ENCODE measurements at regions not wholly inside any gene's neighbourhood (a gene's known extent, or its start where the extent isn't known, plus 50 kb on each side); places are given as distances from the start of the nearest gene placed in this dataset.

GRCh38 chr4:96094183-96094582, 254.3 kb downstream of the PDHA2 start (continued):
- TF ChIP-seq, protein P1, sequence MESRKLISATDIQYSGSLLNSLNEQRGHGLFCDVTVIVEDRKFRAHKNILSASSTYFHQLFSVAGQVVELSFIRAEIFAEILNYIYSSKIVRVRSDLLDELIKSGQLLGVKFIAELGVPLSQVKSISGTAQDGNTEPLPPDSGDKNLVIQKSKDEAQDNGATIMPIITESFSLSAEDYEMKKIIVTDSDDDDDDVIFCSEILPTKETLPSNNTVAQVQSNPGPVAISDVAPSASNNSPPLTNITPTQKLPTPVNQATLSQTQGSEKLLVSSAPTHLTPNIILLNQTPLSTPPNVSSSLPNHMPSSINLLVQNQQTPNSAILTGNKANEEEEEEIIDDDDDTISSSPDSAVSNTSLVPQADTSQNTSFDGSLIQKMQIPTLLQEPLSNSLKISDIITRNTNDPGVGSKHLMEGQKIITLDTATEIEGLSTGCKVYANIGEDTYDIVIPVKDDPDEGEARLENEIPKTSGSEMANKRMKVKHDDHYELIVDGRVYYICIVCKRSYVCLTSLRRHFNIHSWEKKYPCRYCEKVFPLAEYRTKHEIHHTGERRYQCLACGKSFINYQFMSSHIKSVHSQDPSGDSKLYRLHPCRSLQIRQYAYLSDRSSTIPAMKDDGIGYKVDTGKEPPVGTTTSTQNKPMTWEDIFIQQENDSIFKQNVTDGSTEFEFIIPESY (IDR thresholded peaks at IDR 0.05): no peak
- TF ChIP-seq CREB1 (IDR thresholded peaks at IDR 0.05; ENCODE audit: low read depth) (no peak), CBFB (IDR thresholded peaks at IDR 0.05; ENCODE audit: low read depth) (no peak), CHD4 (IDR thresholded peaks at IDR 0.05) (no peak), MEF2A (IDR thresholded peaks at IDR 0.05; ENCODE audit: insufficient read depth, low read depth, low read length) (no peak)

GRCh38 chr4:96097040-96097607, 257.2 kb downstream of the PDHA2 start:
- in situ Hi-C loops (cut with MboI): no loop called here
- WGBS (ENCODE audit: insufficient coverage, insufficient replicate concordance, low lambda C conversion rate, missing lambda C conversion rate): 31% methylated on average over 7 of the region's 7 CpGs
- no peak for TF ChIP-seq BHLHE40 (IDR thresholded peaks at IDR 0.05; ENCODE audit: borderline replicate concordance in 1 of 2, low read depth in 2 of 2, low read length in 1 of 2)
- no peak for TF ChIP-seq YY1 (IDR thresholded peaks at IDR 0.05; ENCODE audit: low read depth, low read length)
- TF ChIP-seq BRCA1 (IDR thresholded peaks at IDR 0.05; ENCODE audit: low read depth, low read length): no peak
- no peak for TF ChIP-seq USF1 (IDR thresholded peaks at IDR 0.05; ENCODE audit: borderline replicate concordance, extremely low read length, insufficient read depth, low read depth, low read length)
- TF ChIP-seq CREB1 (IDR thresholded peaks at IDR 0.05; ENCODE audit: low read depth): no peak
- no peak for TF ChIP-seq MTA2 (IDR thresholded peaks at IDR 0.05; ENCODE audit: low read depth)
- no peak for TF ChIP-seq GATAD2B (conservative IDR thresholded peaks at IDR 0.05; ENCODE audit: low read depth)
- TF ChIP-seq HSF1 (IDR thresholded peaks at IDR 0.05; ENCODE audit: low read depth, low read length): no peak
- TF ChIP-seq ZNF207 (IDR thresholded peaks at IDR 0.05; ENCODE audit: borderline replicate concordance): no peak
- TF ChIP-seq REST (IDR thresholded peaks at IDR 0.05; ENCODE audit: low read depth, low read length): no peak
- TF ChIP-seq FOS (IDR thresholded peaks at IDR 0.05; ENCODE audit: borderline replicate concordance, extremely low read depth, insufficient read length): no peak
- no peak for TF ChIP-seq SP1 (IDR thresholded peaks at IDR 0.05; ENCODE audit: low read depth, low read length)

More at GRCh38 chr4:96097040-96097607, 257.2 kb downstream of the PDHA2 start:
- Histone ChIP-seq H3K27ac (ENCODE audit: control insufficient read depth, insufficient read depth) (no peak overlapping the region), H2AFZ (ENCODE audit: control insufficient read depth, low read depth, low read length) (no peak overlapping the region), H3K4me3 (no peak overlapping the region), H3K27me3 (replicated peaks in 1 of 2; ENCODE audit: control insufficient read depth in 2 of 2, insufficient read depth in 2 of 2, low read length in 1 of 2) (no peaks in the 10 kb centered on the region), H4K20me1 (ENCODE audit: control insufficient read depth, insufficient read depth) (no peaks in the 10 kb centered on the region), H3K4me1 (ENCODE audit: control insufficient read depth, insufficient read depth, low read length) (no peaks in the 10 kb centered on the region), H3K4me2 (ENCODE audit: control insufficient read depth, insufficient read depth) (no peak overlapping the region), H3K36me3 (ENCODE audit: control insufficient read depth in 2 of 2, insufficient read depth in 2 of 2, low read length in 1 of 2) (no peaks in the 10 kb centered on the region), H3K9ac (ENCODE audit: control insufficient read depth, insufficient read depth, low read length) (no peak overlapping the region), H3K9me3 (replicated peaks; ENCODE audit: control insufficient read depth, insufficient read depth, low read length) (no peaks in the 10 kb centered on the region), H3K79me2 (ENCODE audit: control insufficient read depth, insufficient read depth, low read length) (no peaks in the 10 kb centered on the region)
- FAIRE-seq: no peak
- ChIA-PET CTCF (no interaction called here), POLR2A (no interaction called here), RAD21 (ENCODE audit: unreplicated experiment) (no interaction called here), SMC1A (ENCODE audit: uncharacterized antibody, unreplicated experiment) (interaction anchor here (0.5 kb wide), 1 partner anchor 1418 kb away, joined by 3 read pairs; no protein-coding TSS in a partner anchor)
- no peak for DNase-seq (ENCODE audit: low read depth, low spot score)
- no TSS peak for BruUV-seq (replicated peaks)
- ATAC-seq: no peak
- intact Hi-C loops (cut with micrococcal nuclease; ENCODE audit: unreplicated experiment): no loop called here

Measured in GM12878 (cell line).